Uterus (tissue), 2 donors: ENCODE measurements at regions not wholly inside any gene's neighbourhood (a gene's known extent, or its start where the extent isn't known, plus 50 kb on each side); places are given as distances from the start of the nearest gene placed in this dataset.

Experiments
- CTCF ChIP-seq, 4 experiments: fragments of 200-600 bp in 2 of 4; fragments of 450-650 bp in 2 of 4; sonication (generic) in 2 of 4; IDR thresholded peaks; one replicate each; pipeline ENCODE4 v1.5.1; 2016 to 2019; ENCODE audit warnings: antibody characterized with exemption in 4 of 4, mild to moderate bottlenecking in 2 of 4, moderate library complexity in 1 of 4
- POLR2A ChIP-seq, 2 donors: fragments of 450-650 bp; IDR thresholded peaks; one replicate each; pipeline ENCODE4 v1.6.1; 2016; ENCODE audit warnings: antibody characterized with exemption in 2 of 2, mild to moderate bottlenecking in 1 of 2, moderate library complexity in 1 of 2

GRCh38 chr10:110358278-110358677 is 53.6 kb upstream of the SMNDC1 start:
- TF ChIP-seq CTCF (IDR thresholded peaks at IDR 0.05) (no peak), POLR2A (IDR thresholded peaks at IDR 0.05) (no peak)
